Neural cell (in vitro differentiated cells): ENCODE measurements at regions not wholly inside any gene's neighbourhood (a gene's known extent, or its start where the extent isn't known, plus 50 kb on each side); places are given as distances from the start of the nearest gene placed in this dataset.

Experiments used
- H2AFZ ChIP-seq: fragments of 200-600, 300-800 bp; sonication (generic), shearing (Covaris generic); 2 replicates; pipeline ENCODE4 v1.6.0; 2014; ENCODE audit warnings: low read depth, mild to moderate bottlenecking, antibody characterized with exemption, low read length, moderate library complexity
- H3F3A ChIP-seq: fragments of 200-600 bp; shearing (Covaris generic); 2 replicates; pipeline ENCODE4 v1.6.1; 2016; ENCODE audit warnings: mild to moderate bottlenecking, moderate library complexity, mixed read lengths, antibody characterized with exemption, low read length; ENCODE audit not compliant: insufficient read depth, poor library complexity, severe bottlenecking
- H3K27ac ChIP-seq: fragments of 200-600, 300-800 bp; sonication (generic), shearing (Covaris generic); 2 replicates; pipeline ENCODE4 v1.5.1; 2014; ENCODE audit warnings: mild to moderate bottlenecking, low read length, moderate library complexity
- H3K27me3 ChIP-seq: fragments of 300-800, 200-600 bp; sonication (generic), shearing (Covaris generic); 2 replicates; pipeline ENCODE4 v1.6.0; 2014; ENCODE audit warnings: mild to moderate bottlenecking, low read depth, low read length, moderate library complexity; ENCODE audit not compliant: insufficient read depth
- H3K36me3 ChIP-seq: fragments of 300-800, 200-600 bp; sonication (generic), shearing (Covaris generic); 2 replicates; pipeline ENCODE4 v1.5.1; 2014; ENCODE audit warnings: mild to moderate bottlenecking, antibody characterized with exemption, low read length, moderate library complexity; ENCODE audit not compliant: insufficient read depth
- H3K4me2 ChIP-seq: fragments of 300-800, 200-600 bp; sonication (generic), shearing (Covaris generic); 2 replicates; pipeline ENCODE4 v1.6.0; 2014; ENCODE audit warnings: mild to moderate bottlenecking, low read length
- H3K4me3 ChIP-seq: fragments of 300-800, 200-600 bp; sonication (generic), shearing (Covaris generic); 2 replicates; pipeline ENCODE4 v1.5.1; 2014; ENCODE audit warnings: mild to moderate bottlenecking, low read length, moderate library complexity
- H3K79me2 ChIP-seq: fragments of 200-600 bp; shearing (Covaris generic); replicated peaks from 2 replicates; pipeline ENCODE4 v1.6.0; 2014; ENCODE audit warnings: mild to moderate bottlenecking, low read length, moderate library complexity; ENCODE audit not compliant: insufficient read depth
- H3K9ac ChIP-seq: fragments of 300-800, 200-600 bp; sonication (generic), shearing (Covaris generic); 2 replicates; pipeline ENCODE4 v1.6.1; 2016; ENCODE audit warnings: mild to moderate bottlenecking, low read length, mixed read lengths
- H3K9me2 ChIP-seq: fragments of 200-600 bp; shearing (Covaris generic); 2 replicates; pipeline ENCODE4 v1.6.1; 2016; ENCODE audit warnings: mild to moderate bottlenecking, low read length, mixed read lengths; ENCODE audit not compliant: insufficient read depth
- H3K9me3 ChIP-seq: fragments of 200-600, 300-800 bp; sonication (generic), shearing (Covaris generic); 2 replicates; pipeline ENCODE4 v1.6.1; 2016; ENCODE audit warnings: mild to moderate bottlenecking, mixed run types, low read length, moderate library complexity, mixed read lengths
- H4K20me1 ChIP-seq: fragments of 200-600 bp; shearing (Covaris generic); 2 replicates; pipeline ENCODE4 v1.6.1; 2016; ENCODE audit warnings: mild to moderate bottlenecking, mixed run types; ENCODE audit not compliant: insufficient read depth
- CTCF ChIP-seq: fragments of 450-650 bp; IDR thresholded peaks from 2 replicates; pipeline ENCODE4 v1.5.1; 2014; ENCODE audit warnings: antibody characterized with exemption, mild to moderate bottlenecking, moderate library complexity; ENCODE audit not compliant: poor library complexity, severe bottlenecking
- EP300 ChIP-seq: fragments of 450-650 bp; conservative IDR thresholded peaks from 2 replicates; pipeline ENCODE4 v1.6.1; 2014; ENCODE audit warnings: antibody characterized with exemption, mild to moderate bottlenecking, moderate library complexity; ENCODE audit not compliant: poor library complexity, severe bottlenecking
- EZH2 ChIP-seq: fragments of 200-600, 300-800 bp; shearing (Covaris generic), sonication (generic); IDR thresholded peaks from 2 replicates; pipeline ENCODE4 v1.6.1; 2014; ENCODE audit warnings: antibody characterized with exemption, low read length, borderline replicate concordance, mild to moderate bottlenecking; ENCODE audit not compliant: insufficient read depth, poor library complexity, severe bottlenecking
- MXI1 ChIP-seq: fragments of 450-650 bp; conservative IDR thresholded peaks from 2 replicates; pipeline ENCODE4 v1.6.1; 2014; ENCODE audit warnings: antibody characterized with exemption, mild to moderate bottlenecking; ENCODE audit not compliant: poor library complexity, severe bottlenecking
- POLR2AphosphoS5 ChIP-seq: IDR thresholded peaks from 2 replicates; pipeline ENCODE4 v1.6.1; 2012
- RAD21 ChIP-seq: fragments of 450-650 bp; conservative IDR thresholded peaks from 2 replicates; pipeline ENCODE4 v1.6.1; 2014; ENCODE audit warnings: antibody characterized with exemption, mild to moderate bottlenecking, moderate library complexity
- REST ChIP-seq: IDR thresholded peaks from 2 replicates; pipeline ENCODE4 v1.6.1; 2012; ENCODE audit warnings: borderline replicate concordance
- SMC3 ChIP-seq: fragments of 450-650 bp; conservative IDR thresholded peaks from 2 replicates; pipeline ENCODE4 v1.6.1; 2014; ENCODE audit warnings: antibody characterized with exemption, mild to moderate bottlenecking, moderate library complexity; ENCODE audit not compliant: poor library complexity
- TAF1 ChIP-seq: IDR thresholded peaks from 2 replicates; pipeline ENCODE4 v1.6.1; 2012; ENCODE audit warnings: low read depth

GRCh38 chrX:117508021-117508420 lies 608.6 kb downstream of the KLHL13 start:
- no peak overlapping the region for H2AFZ ChIP-seq
- H4K20me1 ChIP-seq: no peaks in the 10 kb centered on the region
- no peak overlapping the region for H3K4me3 ChIP-seq
- H3K9me3 ChIP-seq: no peaks in the 10 kb centered on the region
- H3K4me2 ChIP-seq: no peak overlapping the region
- H3F3A ChIP-seq: no peaks in the 10 kb centered on the region
- H3K9me2 ChIP-seq: no peaks in the 10 kb centered on the region
- no peaks in the 10 kb centered on the region for H3K36me3 ChIP-seq
- H3K9ac ChIP-seq: no peak overlapping the region
- no peak overlapping the region for H3K27ac ChIP-seq
- H3K79me2 ChIP-seq: no peaks in the 10 kb centered on the region
- H3K27me3 ChIP-seq: no peaks in the 10 kb centered on the region
- TF ChIP-seq MXI1 (no peak), EP300 (no peak), CTCF (no peak), EZH2 (no peak)

GRCh38 chrX:117487421-117487820 lies 629.2 kb downstream of the KLHL13 start:
- Histone ChIP-seq H3K27me3 (no peaks in the 10 kb centered on the region), H3K4me3 (no peak overlapping the region), H3K4me2 (no peak overlapping the region), H4K20me1 (no peaks in the 10 kb centered on the region), H3K9me3 (no peaks in the 10 kb centered on the region), H2AFZ (no peak overlapping the region), H3K9me2 (no peaks in the 10 kb centered on the region), H3K79me2 (no peaks in the 10 kb centered on the region), H3K36me3 (no peaks in the 10 kb centered on the region), H3K27ac (no peak overlapping the region), H3K9ac (no peak overlapping the region), H3F3A (no peaks in the 10 kb centered on the region)
- TF ChIP-seq EP300 (no peak), TAF1 (no peak), MXI1 (no peak), SMC3 (no peak), REST (no peak), POLR2AphosphoS5 (no peak), CTCF (no peak), EZH2 (no peak), RAD21 (no peak)
